ENCODE measurements at regions not wholly inside any gene's neighbourhood (a gene's known extent, or its start where the extent isn't known, plus 50 kb on each side); places are given as distances from the start of the nearest gene placed in this dataset.

GRCh38 chr13:104296286-104296685, 1230.1 kb upstream of the SLC10A2 start:
- WGBS (ENCODE audit: low lambda C conversion rate, missing lambda C conversion rate): 90% methylated on average over 1 of the region's 1 CpG
- DNase-seq (ENCODE audit: low spot score): no peak
- H3K9me2 ChIP-seq (replicated peaks; ENCODE audit: insufficient read depth): no peaks in the 10 kb centered on the region
- TF ChIP-seq EZH2 (IDR thresholded peaks at IDR 0.05; ENCODE audit: borderline replicate concordance): no peak
- no peak for TF ChIP-seq EZH2phosphoT487 (IDR thresholded peaks at IDR 0.05; ENCODE audit: low read depth, severe bottlenecking, unreplicated experiment)
- TF ChIP-seq, protein P1, sequence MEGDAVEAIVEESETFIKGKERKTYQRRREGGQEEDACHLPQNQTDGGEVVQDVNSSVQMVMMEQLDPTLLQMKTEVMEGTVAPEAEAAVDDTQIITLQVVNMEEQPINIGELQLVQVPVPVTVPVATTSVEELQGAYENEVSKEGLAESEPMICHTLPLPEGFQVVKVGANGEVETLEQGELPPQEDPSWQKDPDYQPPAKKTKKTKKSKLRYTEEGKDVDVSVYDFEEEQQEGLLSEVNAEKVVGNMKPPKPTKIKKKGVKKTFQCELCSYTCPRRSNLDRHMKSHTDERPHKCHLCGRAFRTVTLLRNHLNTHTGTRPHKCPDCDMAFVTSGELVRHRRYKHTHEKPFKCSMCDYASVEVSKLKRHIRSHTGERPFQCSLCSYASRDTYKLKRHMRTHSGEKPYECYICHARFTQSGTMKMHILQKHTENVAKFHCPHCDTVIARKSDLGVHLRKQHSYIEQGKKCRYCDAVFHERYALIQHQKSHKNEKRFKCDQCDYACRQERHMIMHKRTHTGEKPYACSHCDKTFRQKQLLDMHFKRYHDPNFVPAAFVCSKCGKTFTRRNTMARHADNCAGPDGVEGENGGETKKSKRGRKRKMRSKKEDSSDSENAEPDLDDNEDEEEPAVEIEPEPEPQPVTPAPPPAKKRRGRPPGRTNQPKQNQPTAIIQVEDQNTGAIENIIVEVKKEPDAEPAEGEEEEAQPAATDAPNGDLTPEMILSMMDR (IDR thresholded peaks at IDR 0.05; ENCODE audit: poor library complexity): no peak
- H2AFZ ChIP-seq: no peak overlapping the region
- no peaks in the 10 kb centered on the region for H3K79me2 ChIP-seq
- H3K9me3 ChIP-seq (ENCODE audit: low read depth): no peaks in the 10 kb centered on the region
- H3K27ac ChIP-seq: no peak overlapping the region
- no peak overlapping the region for H3K4me2 ChIP-seq
- no peaks in the 10 kb centered on the region for H4K20me1 ChIP-seq (ENCODE audit: insufficient read depth, poor library complexity, severe bottlenecking)
- H3K4me1 ChIP-seq (ENCODE audit: insufficient read depth): no peaks in the 10 kb centered on the region
- H3K36me3 ChIP-seq (replicated peaks; ENCODE audit: insufficient read depth, low read depth): no peaks in the 10 kb centered on the region
- H3K27me3 ChIP-seq: no peaks in the 10 kb centered on the region
- H3K4me3 ChIP-seq: no peak overlapping the region

- Histone ChIP-seq H3K27ac (no peak overlapping the region), H3K9me2 (replicated peaks; ENCODE audit: insufficient read depth) (no peaks in the 10 kb centered on the region), H3K27me3 (no peaks in the 10 kb centered on the region), H3K36me3 (replicated peaks; ENCODE audit: insufficient read depth, low read depth) (no peaks in the 10 kb centered on the region), H3K4me3 (no peak overlapping the region), H2AFZ (no peak overlapping the region), H3K79me2 (no peaks in the 10 kb centered on the region), H3K9me3 (ENCODE audit: low read depth) (no peaks in the 10 kb centered on the region), H3K4me2 (no peak overlapping the region), H4K20me1 (ENCODE audit: insufficient read depth, poor library complexity, severe bottlenecking) (no peaks in the 10 kb centered on the region), H3K4me1 (ENCODE audit: insufficient read depth) (no peaks in the 10 kb centered on the region)
- WGBS (ENCODE audit: low lambda C conversion rate, missing lambda C conversion rate): 67% methylated on average over 5 of the region's 5 CpGs
- no peak for DNase-seq (ENCODE audit: low spot score)
- TF ChIP-seq EZH2phosphoT487 (IDR thresholded peaks at IDR 0.05; ENCODE audit: low read depth, severe bottlenecking, unreplicated experiment) (no peak), EZH2 (IDR thresholded peaks at IDR 0.05; ENCODE audit: borderline replicate concordance) (no peak)
- TF ChIP-seq, protein P1 (IDR thresholded peaks at IDR 0.05; ENCODE audit: poor library complexity): no peak
These were observed 1229.3 kb upstream of the SLC10A2 start for GRCh38 chr13:104295537-104295936.

DNA sequence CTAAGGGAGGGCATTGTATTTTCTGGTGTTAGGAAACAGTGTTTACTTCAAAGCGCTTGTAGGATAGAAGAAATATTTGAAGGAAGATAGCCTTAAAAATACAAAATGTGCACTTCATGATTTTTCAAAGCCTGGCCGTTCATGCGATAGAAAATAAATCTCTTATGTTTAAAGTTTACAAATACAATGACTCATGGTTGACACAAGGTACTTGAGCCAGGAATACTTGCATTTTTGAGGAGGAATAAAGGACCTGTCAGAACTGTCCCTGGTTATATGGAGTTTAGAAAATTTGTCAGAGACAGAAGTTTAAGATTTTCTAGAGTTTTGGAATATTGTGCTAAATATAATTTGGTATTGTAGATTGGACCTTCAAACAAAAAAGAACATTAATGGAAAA, 1223.2 kb upstream of the SLC10A2 start:
- WGBS (ENCODE audit: low lambda C conversion rate, missing lambda C conversion rate): 77% methylated on average over 3 of the region's 3 CpGs
- no peak overlapping the region for H2AFZ ChIP-seq
- TF ChIP-seq EZH2 (IDR thresholded peaks at IDR 0.05; ENCODE audit: borderline replicate concordance) (no peak), EZH2phosphoT487 (IDR thresholded peaks at IDR 0.05; ENCODE audit: low read depth, severe bottlenecking, unreplicated experiment) (no peak)
- TF ChIP-seq, protein P1 (IDR thresholded peaks at IDR 0.05; ENCODE audit: poor library complexity): no peak
- no peaks in the 10 kb centered on the region for H4K20me1 ChIP-seq (ENCODE audit: insufficient read depth, poor library complexity, severe bottlenecking)
- no peaks in the 10 kb centered on the region for H3K79me2 ChIP-seq
- no peak overlapping the region for H3K4me3 ChIP-seq
- H3K9me3 ChIP-seq (ENCODE audit: low read depth): no peaks in the 10 kb centered on the region
- no peaks in the 10 kb centered on the region for H3K9me2 ChIP-seq (replicated peaks; ENCODE audit: insufficient read depth)
- H3K36me3 ChIP-seq (replicated peaks; ENCODE audit: insufficient read depth, low read depth): no peaks in the 10 kb centered on the region
- no peak for DNase-seq (ENCODE audit: low spot score)
- no peaks in the 10 kb centered on the region for H3K4me1 ChIP-seq (ENCODE audit: insufficient read depth)
- no peak overlapping the region for H3K27ac ChIP-seq
- H3K27me3 ChIP-seq: no peaks in the 10 kb centered on the region
- no peak overlapping the region for H3K4me2 ChIP-seq

DNA sequence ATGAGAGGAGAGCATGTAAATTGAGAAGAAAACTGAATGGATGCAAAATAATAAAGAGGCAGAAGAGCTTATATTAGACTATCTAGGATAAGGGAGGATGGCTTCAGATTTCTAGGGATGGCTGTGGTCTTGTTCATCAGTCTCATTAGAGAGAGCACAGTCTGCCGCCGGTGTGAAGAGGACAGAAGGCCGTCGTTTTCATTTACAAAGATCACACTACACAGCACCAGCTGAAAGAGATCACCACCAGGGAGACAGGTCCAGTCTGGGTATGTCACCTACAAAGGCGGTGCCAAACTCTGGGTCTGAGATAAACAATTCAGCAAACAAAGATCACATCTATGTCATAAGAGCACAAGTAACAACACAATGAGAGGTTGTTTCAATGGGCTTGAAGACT, 1222.3 kb upstream of the SLC10A2 start:
- Histone ChIP-seq H3K4me2 (no peak overlapping the region), H3K9me2 (replicated peaks; ENCODE audit: insufficient read depth) (no peaks in the 10 kb centered on the region), H3K27ac (no peak overlapping the region), H3K4me1 (ENCODE audit: insufficient read depth) (no peaks in the 10 kb centered on the region), H3K36me3 (replicated peaks; ENCODE audit: insufficient read depth, low read depth) (no peaks in the 10 kb centered on the region), H3K27me3 (no peaks in the 10 kb centered on the region), H2AFZ (no peak overlapping the region), H4K20me1 (ENCODE audit: insufficient read depth, poor library complexity, severe bottlenecking) (no peaks in the 10 kb centered on the region), H3K4me3 (no peak overlapping the region), H3K9me3 (ENCODE audit: low read depth) (no peaks in the 10 kb centered on the region), H3K79me2 (no peaks in the 10 kb centered on the region)
- 89% methylated on average over 5 of the region's 5 CpGs for WGBS (ENCODE audit: low lambda C conversion rate, missing lambda C conversion rate)
- TF ChIP-seq EZH2 (IDR thresholded peaks at IDR 0.05; ENCODE audit: borderline replicate concordance) (no peak), EZH2phosphoT487 (IDR thresholded peaks at IDR 0.05; ENCODE audit: low read depth, severe bottlenecking, unreplicated experiment) (no peak)
- TF ChIP-seq, protein P1 (IDR thresholded peaks at IDR 0.05; ENCODE audit: poor library complexity): no peak
- no peak for DNase-seq (ENCODE audit: low spot score)

Data from hepatocyte (in vitro differentiated cells).